ENCODE measurements at regions not wholly inside any gene's neighbourhood (a gene's known extent, or its start where the extent isn't known, plus 50 kb on each side); places are given as distances from the start of the nearest gene placed in this dataset.

DNA sequence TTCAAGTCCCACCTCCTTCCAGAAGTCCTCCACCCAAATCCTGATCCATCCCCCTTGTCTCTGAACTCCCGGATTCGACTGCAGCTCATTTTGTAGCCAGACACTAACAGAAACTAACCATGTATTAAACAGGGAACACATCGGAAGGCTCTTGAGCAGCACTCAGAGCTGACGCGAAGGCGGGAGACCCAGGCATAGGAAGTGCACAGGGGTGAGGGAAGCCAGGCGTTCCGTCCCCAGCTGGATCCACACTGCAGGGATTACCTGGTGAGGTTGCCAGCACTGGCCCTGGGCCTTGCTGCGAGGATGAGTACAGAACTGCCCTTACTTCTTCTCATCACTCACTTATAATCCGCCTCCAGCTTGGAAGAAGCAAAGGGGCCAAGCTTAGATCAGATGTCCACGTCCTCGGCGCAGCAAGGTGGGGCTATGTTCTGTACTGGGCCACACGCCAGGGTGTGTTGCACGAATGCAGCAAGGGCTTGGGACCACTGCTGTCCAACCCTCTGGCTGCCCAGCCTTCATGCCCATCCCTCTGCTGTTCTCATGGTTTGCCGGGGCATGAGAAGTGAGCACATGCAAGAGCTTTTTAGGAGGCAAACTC, 124.2 kb upstream of the SMAD3 start:
- Histone ChIP-seq H3K27me3 (replicated peaks in 1 of 4; ENCODE audit: control insufficient read depth in 3 of 4, extremely low read depth in 1 of 4, insufficient read depth in 3 of 4, low read length in 3 of 4) (no peaks in the 10 kb centered on the region), H3K79me1 (ENCODE audit: low read depth, low read length) (no peaks in the 10 kb centered on the region), H3K18ac (ENCODE audit: extremely low read depth, low read length) (no peak overlapping the region), H3K4me3 (ENCODE audit: extremely low read depth in 1 of 4, insufficient read depth in 2 of 4, low read depth in 3 of 4, low read length in 4 of 4) (no peak overlapping the region), H3K9me3 (ENCODE audit: insufficient read depth in 2 of 2, low read depth in 1 of 2, low read length in 1 of 2) (no peaks in the 10 kb centered on the region; a peak in 1 of 4 replicates), H2BK20ac (ENCODE audit: low read length) (no peak overlapping the region), H3K23me2 (ENCODE audit: low read depth, low read length) (no peaks in the 10 kb centered on the region), H2BK120ac (replicated peaks; ENCODE audit: low read depth, low read length) (no peak overlapping the region), H3K56ac (replicated peaks; ENCODE audit: insufficient read length, low read depth, low read length) (no peak overlapping the region), H3K4ac (replicated peaks; ENCODE audit: insufficient read length, low read depth, low read length) (no peak overlapping the region), H4K5ac (ENCODE audit: insufficient read length, low read depth, low read length) (no peak overlapping the region), H2BK5ac (ENCODE audit: low read depth, low read length) (no peak overlapping the region), H3K36me3 (ENCODE audit: control insufficient read depth in 2 of 4, insufficient read depth in 4 of 4, low read length in 3 of 4) (no peaks in the 10 kb centered on the region), H3K9ac (replicated peaks in 1 of 4; ENCODE audit: extremely low read depth in 1 of 4, low read depth in 3 of 4, low read length in 3 of 4) (no peak overlapping the region), H3K4me1 (replicated peaks in 1 of 4; ENCODE audit: control insufficient read depth in 3 of 4, insufficient read depth in 4 of 4, low read length in 3 of 4) (peaks cover 0 to 3% (median 0%) of the 10 kb centered on the region in 4 experiments; a peak in 4 of 7 replicates), H3K79me2 (ENCODE audit: control insufficient read depth in 1 of 2, insufficient read depth in 2 of 2, low read length in 2 of 2) (no peaks in the 10 kb centered on the region), H3K4me2 (ENCODE audit: insufficient read depth in 1 of 2, low read depth in 2 of 2, low read length in 2 of 2) (no peak overlapping the region), H2AK5ac (ENCODE audit: low read depth, low read length) (no peak overlapping the region), H2BK12ac (ENCODE audit: low read depth, low read length) (no peak overlapping the region), H4K20me1 (replicated peaks in 1 of 2; ENCODE audit: control insufficient read depth in 1 of 2, insufficient read depth in 2 of 2, low read length in 2 of 2) (no peaks in the 10 kb centered on the region), H3K23ac (ENCODE audit: insufficient read length) (no peak overlapping the region), H4K8ac (ENCODE audit: extremely low read depth, insufficient read depth, low read length) (no peak overlapping the region), H3K27ac (ENCODE audit: low read depth, low read length) (no peak overlapping the region), H2AFZ (ENCODE audit: low read length) (no peak overlapping the region; the same call in 1 of the 2 replicates), H2BK15ac (ENCODE audit: low read length) (0 out of 2 replicates have a peak overlapping the region, but pooled peaks have one; percentile 34), H3K14ac (ENCODE audit: insufficient read length) (no peak overlapping the region), H4K91ac (replicated peaks; ENCODE audit: insufficient read length, low read length) (no peak overlapping the region)
- POLR2A ChIA-PET (ENCODE audit: partially characterized antibody) = interaction anchor here (0.7 kb wide), 1 partner anchor 108 kb away, joined by 3 read pairs; no protein-coding TSS in a partner anchor
- CTCF ChIA-PET (ENCODE audit: partially characterized antibody) = interaction anchor here (0.6 to 6.0 kb wide), 8 partner anchors 9 to 299 kb away, joined by 3 to 30 read pairs (median 4); no protein-coding TSS in a partner anchor
- no peak for FAIRE-seq
- WGBS, 2 experiments (ENCODE audit: extremely low coverage in 1 of 2, insufficient coverage in 1 of 2, insufficient read length in 1 of 2, insufficient replicate concordance in 2 of 2, low coverage in 1 of 2, low lambda C conversion rate in 2 of 2, missing lambda C conversion rate in 1 of 2) = 89% methylated on average over 16 of the region's 16 CpGs; no CpG with 5 or more reads in 1 of the 2 experiments
- DNase-seq (ENCODE audit: low read depth in 1 of 2, low spot score in 2 of 2) = no peak
- no peak for TF ChIP-seq TCF12 (IDR thresholded peaks at IDR 0.05; ENCODE audit: low read depth, low read length)
- TF ChIP-seq TAF1 (IDR thresholded peaks at IDR 0.05; ENCODE audit: low read depth, low read length) = no peak
- no peak for TF ChIP-seq KDM5A (IDR thresholded peaks at IDR 0.05; ENCODE audit: low read length)
- TF ChIP-seq, protein P1, sequence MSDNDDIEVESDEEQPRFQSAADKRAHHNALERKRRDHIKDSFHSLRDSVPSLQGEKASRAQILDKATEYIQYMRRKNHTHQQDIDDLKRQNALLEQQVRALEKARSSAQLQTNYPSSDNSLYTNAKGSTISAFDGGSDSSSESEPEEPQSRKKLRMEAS (IDR thresholded peaks at IDR 0.05) = no peak
- TF ChIP-seq CEBPB (IDR thresholded peaks at IDR 0.05; ENCODE audit: low read depth, low read length) = no peak
- no peak for TF ChIP-seq CHD2 (IDR thresholded peaks at IDR 0.05; ENCODE audit: low read length)
- no peak for TF ChIP-seq PHF8 (conservative IDR thresholded peaks at IDR 0.05; ENCODE audit: low read depth, low read length)
- no peak for TF ChIP-seq NRF1 (IDR thresholded peaks at IDR 0.05; ENCODE audit: low read depth, low read length)
- no peak for TF ChIP-seq ZNF274 (IDR thresholded peaks at IDR 0.05; ENCODE audit: borderline replicate concordance, extremely low read depth, low read length)
- TF ChIP-seq, protein P2, sequence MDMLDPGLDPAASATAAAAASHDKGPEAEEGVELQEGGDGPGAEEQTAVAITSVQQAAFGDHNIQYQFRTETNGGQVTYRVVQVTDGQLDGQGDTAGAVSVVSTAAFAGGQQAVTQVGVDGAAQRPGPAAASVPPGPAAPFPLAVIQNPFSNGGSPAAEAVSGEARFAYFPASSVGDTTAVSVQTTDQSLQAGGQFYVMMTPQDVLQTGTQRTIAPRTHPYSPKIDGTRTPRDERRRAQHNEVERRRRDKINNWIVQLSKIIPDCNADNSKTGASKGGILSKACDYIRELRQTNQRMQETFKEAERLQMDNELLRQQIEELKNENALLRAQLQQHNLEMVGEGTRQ (IDR thresholded peaks at IDR 0.05; ENCODE audit: low read length) = no peak
- no peak for TF ChIP-seq RNF2 (IDR thresholded peaks at IDR 0.05; ENCODE audit: borderline replicate concordance, low read depth, low read length, missing control alignments, poor library complexity, severe bottlenecking)
- TF ChIP-seq MAFK (IDR thresholded peaks at IDR 0.05; ENCODE audit: low read depth, low read length) = no peak
